Left forelimb (tissue), 1 donor: ENCODE measurements at regions not wholly inside any gene's neighbourhood (a gene's known extent, or its start where the extent isn't known, plus 50 kb on each side); places are given as distances from the start of the nearest gene placed in this dataset.
A peak's percentile ranks its signal among the peaks of the same experiment; 100 is the strongest.
"Not testable (repeated sequence)": the region's sequence is repeated elsewhere in the genome, so short reads cannot be mapped to it uniquely, and the experiment has no call there.

Source experiments
- DNase-seq: peaks from one replicate; pipeline ENCODE4 v3.0.0-alpha.2; 2018; ENCODE audit warnings: low spot score

GRCh38 chr2:21966139-21966538 is 842.4 kb downstream of the TDRD15 start:
- no peak for DNase-seq

- no peak for DNase-seq
Measured at GRCh38 chr2:21970971-21971370, 847.2 kb downstream of the TDRD15 start.

- no peak for DNase-seq
Measured at GRCh38 chr2:21972586-21972985, 848.8 kb downstream of the TDRD15 start.

DNA sequence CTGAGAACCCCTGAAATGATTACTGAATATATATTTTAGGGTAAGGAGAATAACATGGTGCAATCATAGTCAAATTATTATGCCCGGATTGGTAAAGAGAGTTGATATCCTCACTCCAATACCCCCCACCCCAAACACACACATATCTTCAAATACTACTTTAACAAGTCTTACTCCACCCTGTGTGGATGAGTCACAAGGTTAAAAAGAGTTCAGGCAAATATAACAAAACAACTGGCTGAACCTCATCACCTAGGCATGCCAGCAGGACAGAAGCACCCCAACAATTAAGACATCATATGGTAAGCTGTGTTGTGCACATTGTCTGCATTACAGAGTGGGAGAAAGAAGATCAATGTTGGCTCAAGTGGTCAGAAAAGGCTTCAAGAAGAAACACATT is 857.4 kb downstream of the TDRD15 start:
- no peak for DNase-seq

- no peak for DNase-seq
Measured at GRCh38 chr2:21993002-21993401, 869.2 kb downstream of the TDRD15 start.

- DNase-seq: no peak
Measured at GRCh38 chr2:21996339-21996738, 872.6 kb downstream of the TDRD15 start.

GRCh38 chr2:21999522-21999921 is 875.8 kb downstream of the TDRD15 start:
- no peak for DNase-seq

DNA sequence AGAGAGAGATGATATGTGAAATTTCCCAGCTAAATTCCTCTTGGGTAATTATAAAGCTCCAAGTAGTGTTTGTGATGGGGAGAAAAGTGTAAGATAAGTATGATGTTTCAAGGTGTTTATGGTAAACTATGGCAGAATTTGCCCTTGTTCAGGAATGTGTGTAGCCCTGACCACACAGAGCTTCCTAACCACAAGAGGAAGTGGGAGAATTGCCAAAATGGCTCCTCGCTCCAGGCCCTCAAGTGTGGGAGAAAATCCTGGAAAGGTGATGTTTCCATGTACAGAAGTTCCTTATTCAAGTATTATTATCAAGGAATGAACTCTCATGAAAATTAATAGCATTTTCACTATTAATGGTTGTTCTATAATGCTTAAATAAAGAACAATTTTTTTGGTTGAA is 878.3 kb downstream of the TDRD15 start:
- DNase-seq: no peak

DNA sequence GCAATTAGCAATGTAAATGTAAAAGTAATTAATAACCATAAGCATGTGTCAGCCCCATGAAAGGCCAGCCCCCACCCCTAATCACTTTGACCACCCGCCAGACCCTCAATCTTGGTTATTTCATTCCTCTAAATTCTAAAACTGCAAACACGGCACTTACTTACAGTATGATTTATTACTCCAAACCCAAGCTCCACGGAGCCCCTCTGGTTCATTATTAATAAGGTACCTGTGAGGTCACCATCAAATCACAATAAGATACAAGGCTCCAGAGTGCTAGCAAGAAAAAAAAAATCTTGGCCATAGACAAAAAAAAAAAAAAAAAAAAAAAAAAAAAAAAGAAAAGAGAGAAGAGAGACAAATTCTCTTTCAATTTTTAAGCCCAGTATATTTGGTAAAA is 879.5 kb downstream of the TDRD15 start:
- no peak for DNase-seq

DNA sequence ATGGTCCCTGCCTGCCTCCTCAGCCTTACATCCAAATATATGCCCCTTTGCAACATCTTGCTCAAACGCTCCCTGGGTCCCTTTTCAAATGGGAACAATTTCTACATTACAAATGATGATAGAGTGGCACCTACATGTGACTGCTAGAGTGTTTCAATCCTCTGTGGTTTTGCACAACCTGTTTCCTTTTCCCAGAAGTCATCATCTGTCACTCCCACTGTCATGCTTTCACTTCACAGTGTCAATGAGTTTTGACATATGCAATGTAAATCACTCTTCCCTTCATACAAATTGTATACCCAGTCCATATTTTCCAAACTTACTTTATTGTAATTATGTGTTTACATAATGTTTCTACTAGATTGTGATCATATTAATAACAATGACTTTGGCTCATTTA is 887.3 kb downstream of the TDRD15 start:
- no peak for DNase-seq

GRCh38 chr2:22020091-22020742 is 896.4 kb downstream of the TDRD15 start:
- DNase-seq: no peak

GRCh38 chr2:22027345-22028005 is 903.7 kb downstream of the TDRD15 start:
- DNase-seq: no peak

DNA sequence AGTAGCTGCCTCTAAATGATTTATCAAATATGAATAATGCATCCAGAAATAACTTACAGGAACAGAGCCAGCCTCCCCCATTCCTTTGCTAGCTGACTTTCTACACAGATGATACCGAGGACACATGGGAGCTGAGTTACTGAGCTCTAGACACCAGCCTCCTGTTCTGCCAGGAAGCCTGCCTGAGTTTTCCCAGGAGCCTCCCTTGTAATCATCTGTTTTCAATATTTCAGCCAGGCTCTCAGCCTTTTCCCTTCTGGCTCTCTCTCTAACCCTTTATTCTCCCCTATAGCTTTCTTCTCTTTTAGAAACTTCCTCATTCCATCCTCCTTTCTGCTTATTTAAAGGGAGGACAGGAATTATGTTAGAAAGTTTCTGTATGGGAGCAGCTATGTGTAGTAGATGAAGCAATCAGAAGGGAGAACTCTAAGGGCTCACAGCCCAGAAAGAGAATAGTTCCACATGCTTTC is 911.6 kb downstream of the TDRD15 start:
- DNase-seq: peak; percentile 65

DNA sequence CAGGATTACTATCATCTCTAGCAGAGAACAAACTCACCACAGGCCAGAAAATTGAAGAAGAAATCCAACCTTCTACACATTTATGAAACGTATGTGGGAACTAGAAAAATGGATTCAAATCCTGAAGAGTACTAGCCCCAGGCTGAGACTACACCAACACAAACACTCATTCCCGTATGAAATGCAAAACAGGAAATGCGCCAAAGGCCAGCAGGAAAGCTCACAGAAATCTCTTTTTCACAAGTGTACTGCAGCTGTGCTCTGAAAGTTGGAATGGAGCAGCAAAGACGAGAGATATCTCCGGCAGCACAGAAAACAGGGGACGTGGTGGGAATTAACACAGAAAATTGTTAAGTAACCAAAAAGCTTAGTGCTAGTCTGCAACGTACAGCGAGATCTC is 913.5 kb downstream of the TDRD15 start:
- no peak for DNase-seq

DNA sequence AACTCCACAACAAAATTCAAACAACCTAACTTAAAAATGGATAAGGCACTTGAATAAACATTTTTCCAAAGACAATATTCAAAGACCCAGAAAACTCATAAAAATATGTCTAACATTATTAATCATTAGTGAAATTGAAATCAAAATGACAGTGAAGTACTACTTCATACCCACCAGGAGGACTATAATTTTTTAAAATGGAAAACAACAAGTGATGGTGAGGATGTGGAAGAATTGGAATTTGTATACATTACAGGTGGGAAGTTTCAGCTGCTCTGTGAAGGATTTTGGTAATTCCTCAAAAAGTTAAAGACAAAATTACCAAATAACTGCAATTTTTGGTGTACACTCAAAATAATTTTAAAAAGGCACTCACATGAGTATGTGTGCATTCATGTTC is 920.0 kb downstream of the TDRD15 start:
- DNase-seq: no peak

DNA sequence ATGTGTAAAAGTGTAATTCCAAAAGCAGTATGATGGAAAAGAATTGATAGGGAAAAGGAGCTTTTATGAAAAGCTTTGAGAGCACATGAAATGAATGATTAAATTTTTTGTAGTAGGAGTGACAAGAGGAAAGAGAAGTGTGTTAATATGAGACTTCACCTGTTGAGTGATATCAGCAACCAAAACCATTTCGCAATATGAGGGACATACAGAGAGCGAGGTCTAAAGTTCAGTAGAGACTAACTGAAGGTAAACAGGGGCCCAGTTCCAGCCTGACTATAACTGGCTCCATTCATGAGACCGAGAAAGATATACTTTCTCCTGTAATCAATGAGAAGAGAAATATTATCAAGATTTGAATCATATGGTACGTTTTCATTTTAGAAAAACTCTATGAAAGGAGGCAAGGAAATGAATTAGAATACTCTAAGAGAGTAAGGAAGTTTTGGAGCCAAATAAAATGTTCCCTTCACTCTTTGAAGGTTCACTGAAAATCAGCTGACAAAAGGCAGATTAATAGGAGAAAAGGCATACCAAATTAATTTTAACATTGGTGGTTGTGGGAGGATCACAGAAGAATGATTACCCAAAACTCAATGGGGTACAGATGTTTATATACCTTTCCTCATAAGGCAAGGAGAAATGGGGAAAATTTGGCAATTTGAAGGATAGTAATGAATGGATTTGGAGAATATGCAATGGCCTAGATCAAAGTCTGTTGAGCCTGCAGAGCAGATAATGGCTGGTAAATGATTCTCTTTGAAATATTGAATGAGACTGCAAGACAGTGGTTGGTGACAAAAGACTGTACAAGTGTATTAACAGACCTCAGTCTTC is 932.2 kb downstream of the TDRD15 start:
- DNase-seq: no peak

DNA sequence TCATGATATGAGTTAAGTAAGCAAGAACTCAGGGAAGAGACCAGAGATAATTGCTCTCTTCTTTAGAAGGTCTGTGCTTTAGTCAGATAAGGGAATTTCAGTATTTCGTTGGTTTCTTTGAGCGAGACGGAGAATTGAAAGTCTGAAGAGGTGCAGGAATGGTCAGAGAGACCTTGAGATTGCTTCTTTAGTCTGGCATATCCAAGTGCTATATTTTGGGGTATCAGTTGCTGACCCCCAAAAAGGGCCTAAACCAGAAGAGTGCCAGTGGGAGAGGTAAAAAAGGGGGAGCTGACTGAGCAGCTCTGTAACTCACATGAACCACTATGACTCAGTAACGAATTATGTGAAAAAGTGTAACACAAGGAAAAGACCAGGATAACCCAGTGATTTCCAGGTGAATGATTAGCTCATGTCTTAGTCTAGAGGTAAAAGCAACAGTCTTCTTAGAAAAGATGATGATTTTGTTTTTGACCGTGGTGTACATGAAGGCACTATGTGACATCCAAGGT is 932.9 kb downstream of the TDRD15 start:
- no peak for DNase-seq

- no peak for DNase-seq
Measured at GRCh38 chr2:22062679-22063078, 938.9 kb downstream of the TDRD15 start.

DNA sequence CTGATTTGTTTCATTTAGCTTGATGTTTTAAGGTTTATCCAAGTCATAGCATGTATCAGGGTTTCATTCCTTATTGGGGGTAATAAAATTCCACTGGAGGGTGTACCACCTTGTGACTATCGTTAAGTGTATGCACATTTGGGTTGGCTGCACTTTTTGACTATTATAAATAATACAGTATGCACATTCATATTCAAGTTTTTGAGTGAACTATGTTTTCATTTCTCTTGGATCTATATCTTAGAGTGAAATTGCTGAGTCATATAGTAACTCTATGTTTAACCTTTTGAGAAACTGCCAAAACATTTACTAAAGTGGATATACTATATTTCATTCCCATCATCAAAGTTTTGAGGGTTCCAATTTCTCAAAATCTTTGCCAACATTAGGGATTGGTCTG is 952.7 kb downstream of the TDRD15 start:
- no peak for DNase-seq

DNA sequence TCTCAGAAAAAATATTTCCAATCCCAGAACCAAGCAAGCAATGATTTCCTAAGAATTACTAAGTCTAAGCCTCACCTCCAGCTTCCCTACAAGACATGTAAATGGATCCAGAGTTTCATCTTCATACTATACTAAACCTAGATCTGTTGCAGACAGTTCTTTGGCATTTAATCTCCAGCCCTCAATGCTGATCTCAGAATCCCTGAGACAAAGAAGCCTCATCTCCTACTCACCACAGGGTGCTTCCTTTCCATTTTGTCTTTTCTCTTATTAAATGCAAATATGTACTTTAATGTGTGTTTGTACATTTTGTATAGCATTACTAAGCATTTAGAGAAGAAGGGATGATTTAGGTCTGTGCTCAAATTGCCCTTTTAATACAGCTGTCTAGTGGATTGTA is 954.9 kb downstream of the TDRD15 start:
- DNase-seq: no peak

DNA sequence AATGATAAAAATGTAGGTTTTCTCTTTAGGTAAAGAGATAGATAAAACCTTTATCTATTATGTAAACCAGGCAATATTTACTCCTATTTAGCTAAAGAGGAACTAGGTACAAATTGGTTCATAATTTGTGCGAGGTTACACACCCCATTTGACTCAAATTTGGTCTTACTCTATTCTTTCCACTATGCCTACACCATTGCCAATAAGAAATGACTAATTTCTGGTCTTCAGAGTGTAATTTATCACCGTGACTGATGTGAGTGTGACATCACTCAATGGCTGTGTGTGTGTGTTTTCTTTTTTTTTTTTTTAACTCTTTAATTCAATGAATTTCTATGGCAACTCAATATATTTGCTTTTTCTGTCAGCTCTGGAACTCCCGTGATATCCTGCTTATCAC is 955.8 kb downstream of the TDRD15 start:
- no peak for DNase-seq

DNA sequence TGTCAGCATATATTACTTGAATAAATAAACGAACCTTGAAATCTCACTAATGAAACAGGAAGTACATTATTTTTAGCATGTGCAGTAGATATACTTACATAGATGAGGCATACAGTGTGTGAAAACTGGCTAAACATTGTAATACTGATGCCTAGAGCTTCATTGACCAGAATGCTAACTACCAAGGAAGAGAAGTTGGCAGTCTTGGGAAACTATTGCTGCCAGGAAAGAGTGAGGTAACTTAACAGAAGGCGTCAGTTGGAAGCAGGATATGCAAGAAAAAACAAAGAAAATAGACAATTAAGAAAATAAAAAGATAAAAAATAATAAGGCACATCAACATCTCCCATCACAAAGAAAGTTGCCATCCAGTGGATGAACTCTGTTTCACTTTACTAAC is 963.0 kb downstream of the TDRD15 start:
- DNase-seq: no peak

GRCh38 chr2:22103617-22104016 is 979.8 kb downstream of the TDRD15 start:
- DNase-seq: not testable (repeated sequence)
